Testis (tissue), 2 donors: ENCODE measurements at regions not wholly inside any gene's neighbourhood (a gene's known extent, or its start where the extent isn't known, plus 50 kb on each side); places are given as distances from the start of the nearest gene placed in this dataset.

ENCODE experiments used
- DNase-seq: peaks from one replicate; pipeline ENCODE4 v3.0.0-alpha.2; 2019
- H3K27ac ChIP-seq, 2 donors: fragments of 200-600 bp; sonication (generic); one replicate each; pipeline ENCODE4 v1.5.1; 2019
- H3K27me3 ChIP-seq: fragments of 200-600 bp; sonication (generic); one replicate; pipeline ENCODE4 v1.5.1; 2019
- H3K36me3 ChIP-seq: fragments of 200-600 bp; sonication (generic); one replicate; pipeline ENCODE4 v1.5.1; 2017; ENCODE audit warnings: low read depth; ENCODE audit errors: missing control alignments
- H3K4me1 ChIP-seq: fragments of 200-600 bp; sonication (generic); one replicate; pipeline ENCODE4 v1.5.1; 2019
- H3K4me3 ChIP-seq, 2 donors: fragments of 200-600 bp; sonication (generic); one replicate each; pipeline ENCODE4 v1.5.1; 2017 to 2019
- H3K9me3 ChIP-seq: fragments of 200-600 bp; sonication (generic); one replicate; pipeline ENCODE4 v1.5.1; 2017
- CTCF ChIP-seq, 3 experiments: fragments of 450-650 bp in 2 of 3; fragments of 200-600 bp in 1 of 3; sonication (generic) in 1 of 3; IDR thresholded peaks; one replicate each; pipeline ENCODE4 v1.5.1; 2016 to 2019; ENCODE audit warnings: antibody characterized with exemption in 3 of 3, mild to moderate bottlenecking in 2 of 3, moderate library complexity in 1 of 3
- POLR2A ChIP-seq: fragments of 450-650 bp; IDR thresholded peaks from one replicate; pipeline ENCODE4 v1.6.1; 2017; ENCODE audit warnings: antibody characterized with exemption, mild to moderate bottlenecking, moderate library complexity
- WGBS, 2 donors: methylation state at CpG; one replicate each; pipeline ENCODE4 v1.1.5; 2018; 5-methylcytosine and 5-hydroxymethylcytosine counted together
- intact Hi-C: fragments of 100-400 bp; cut with DNase I; formaldehyde crosslinking; loops from one replicate; pipeline ENCODE4 v1.15.1; 2023; ENCODE audit warnings: low total_unique reads

- intact Hi-C loops: no loop called here
- Histone ChIP-seq H3K27me3 (no peaks in the 10 kb centered on the region), H3K4me3 (no peak overlapping the region), H3K4me1 (no peaks in the 10 kb centered on the region), H3K9me3 (no peaks in the 10 kb centered on the region), H3K27ac (no peak overlapping the region), H3K36me3 (no peaks in the 10 kb centered on the region)
- no peak for DNase-seq
- 92 to 97% methylated on average over 2 of the region's 2 CpGs for WGBS, 2 donors
- TF ChIP-seq CTCF (IDR thresholded peaks at IDR 0.05): no peak
- no peak for TF ChIP-seq POLR2A
Measured at GRCh38 chr2:220697011-220697410, 875.1 kb downstream of the EPHA4 start.

DNA sequence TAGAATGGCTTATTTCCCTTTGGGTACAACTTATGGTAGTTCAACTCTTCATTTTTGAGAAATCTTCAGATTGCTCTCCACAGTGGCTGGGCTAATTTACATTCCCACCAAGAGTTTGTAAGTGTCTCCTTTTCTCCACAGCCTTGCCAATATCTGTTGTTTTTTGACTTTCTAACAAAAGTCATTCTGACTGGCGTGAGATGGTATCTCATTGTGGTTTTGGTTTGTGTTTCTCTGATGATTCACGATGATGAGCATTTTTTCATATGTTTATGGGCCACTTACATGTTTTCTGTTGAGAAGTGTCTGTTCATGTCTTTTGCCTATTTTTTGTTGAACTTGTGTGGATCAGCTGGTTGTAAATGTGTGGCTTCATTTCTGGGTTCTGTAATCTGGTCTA lies 871.0 kb downstream of the EPHA4 start:
- Histone ChIP-seq H3K27me3 (no peaks in the 10 kb centered on the region), H3K36me3 (no peaks in the 10 kb centered on the region), H3K4me3 (no peak overlapping the region), H3K27ac (no peak overlapping the region), H3K9me3 (no peaks in the 10 kb centered on the region), H3K4me1 (no peaks in the 10 kb centered on the region)
- WGBS, 2 donors: 95 to 96% methylated on average over 2 of the region's 2 CpGs
- no peak for DNase-seq
- TF ChIP-seq CTCF (IDR thresholded peaks at IDR 0.05) (no peak), POLR2A (no peak)
- intact Hi-C loops: no loop called here

DNA sequence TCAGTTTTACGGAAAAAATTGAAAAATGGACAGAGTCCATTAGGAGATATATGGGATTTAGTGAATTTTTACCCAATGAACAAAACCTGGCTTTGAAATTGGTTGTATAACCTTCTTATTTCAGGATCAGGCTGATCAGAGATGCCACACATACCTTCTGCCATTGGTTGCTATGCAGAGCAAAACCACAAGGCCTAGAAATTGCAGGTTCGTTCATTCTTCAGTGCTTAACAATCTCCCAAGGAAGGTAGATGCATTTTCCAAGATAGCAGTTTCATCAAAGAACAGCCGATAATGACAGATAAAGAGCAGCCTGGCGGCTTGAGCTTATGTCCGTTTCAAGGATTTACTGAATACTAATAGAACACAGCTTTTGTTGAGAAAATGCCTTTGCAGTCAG lies 868.8 kb downstream of the EPHA4 start:
- TF ChIP-seq POLR2A (no peak), CTCF (IDR thresholded peaks at IDR 0.05) (no peak)
- Histone ChIP-seq H3K4me3 (no peak overlapping the region), H3K27me3 (no peaks in the 10 kb centered on the region), H3K4me1 (no peaks in the 10 kb centered on the region), H3K36me3 (no peaks in the 10 kb centered on the region), H3K9me3 (no peaks in the 10 kb centered on the region), H3K27ac (no peak overlapping the region)
- intact Hi-C loops: no loop called here
- no peak for DNase-seq
- WGBS, 2 donors: 90 to 93% methylated on average over 5 of the region's 5 CpGs

DNA sequence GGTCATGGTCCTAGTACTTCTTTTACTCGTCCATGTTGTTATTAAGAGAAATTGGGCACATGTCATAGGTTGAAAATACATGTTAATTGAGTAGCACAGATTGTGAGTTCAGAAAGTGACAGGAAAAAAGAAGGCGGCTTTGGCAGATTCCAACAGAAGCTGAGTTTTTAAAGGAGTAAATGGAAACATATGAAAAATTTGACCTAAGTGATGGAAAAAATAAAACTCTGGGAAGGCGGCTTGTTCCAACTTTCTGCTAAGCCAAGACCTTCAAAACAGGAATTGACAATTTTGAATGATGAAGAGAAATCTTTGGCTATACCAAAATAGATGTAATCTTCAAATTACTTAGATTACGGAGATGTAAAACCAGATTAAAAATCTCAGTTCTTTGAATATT lies 868.0 kb downstream of the EPHA4 start:
- Histone ChIP-seq H3K4me3 (no peak overlapping the region), H3K9me3 (no peaks in the 10 kb centered on the region), H3K27me3 (no peaks in the 10 kb centered on the region), H3K4me1 (no peaks in the 10 kb centered on the region), H3K36me3 (no peaks in the 10 kb centered on the region), H3K27ac (no peak overlapping the region)
- TF ChIP-seq POLR2A (no peak), CTCF (IDR thresholded peaks at IDR 0.05) (no peak)
- DNase-seq: no peak
- intact Hi-C loops: no loop called here
- WGBS, 2 donors: 85 to 91% methylated on average over 4 of the region's 4 CpGs

DNA sequence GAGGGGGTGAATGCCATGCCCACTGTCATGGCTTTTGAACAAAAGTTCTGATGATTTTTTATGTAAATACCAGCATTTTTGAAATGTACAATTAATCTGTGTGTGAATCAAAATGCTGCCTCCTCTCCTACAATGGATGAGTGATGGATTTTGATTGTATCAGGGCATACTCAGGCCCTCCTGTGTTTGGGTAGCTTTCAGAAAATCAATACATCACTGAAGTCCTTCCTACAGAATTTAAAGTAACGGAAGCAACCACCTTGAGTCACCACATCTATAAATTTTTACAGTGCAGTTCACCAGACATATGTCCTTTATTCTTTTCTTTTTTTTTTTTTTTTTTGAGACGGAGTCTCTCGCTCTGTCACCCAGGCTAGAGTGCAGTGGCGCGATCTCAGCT lies 867.3 kb downstream of the EPHA4 start:
- Histone ChIP-seq H3K27me3 (no peaks in the 10 kb centered on the region), H3K36me3 (no peaks in the 10 kb centered on the region), H3K4me1 (no peaks in the 10 kb centered on the region), H3K9me3 (no peaks in the 10 kb centered on the region), H3K4me3 (no peak overlapping the region), H3K27ac (no peak overlapping the region)
- TF ChIP-seq CTCF (IDR thresholded peaks at IDR 0.05): no peak
- TF ChIP-seq POLR2A: no peak
- intact Hi-C loops: no loop called here
- DNase-seq: no peak
- WGBS, 2 donors: 75 to 88% methylated on average over 5 of the region's 5 CpGs
